SK-N-MC (cell line): ENCODE measurements at regions not wholly inside any gene's neighbourhood (a gene's known extent, or its start where the extent isn't known, plus 50 kb on each side); places are given as distances from the start of the nearest gene placed in this dataset.

Experiments
- EZH2 ChIP-seq: fragments of 200-600 bp; sonication (generic); IDR thresholded peaks from one replicate; pipeline ENCODE4 v1.6.1; 2017; ENCODE audit warnings: antibody characterized with exemption
- FOXP2 ChIP-seq: optimal IDR thresholded peaks from 2 replicates; pipeline ENCODE3; 2011; ENCODE audit warnings: mild to moderate bottlenecking, moderate library complexity; ENCODE audit not compliant: insufficient read depth; ENCODE audit errors: extremely low read length, control extremely low read depth
- POLR2AphosphoS5 ChIP-seq: IDR thresholded peaks from 2 replicates; pipeline ENCODE4 v1.6.1; 2012; ENCODE audit warnings: mild to moderate bottlenecking, low read depth, low read length, borderline replicate concordance

DNA sequence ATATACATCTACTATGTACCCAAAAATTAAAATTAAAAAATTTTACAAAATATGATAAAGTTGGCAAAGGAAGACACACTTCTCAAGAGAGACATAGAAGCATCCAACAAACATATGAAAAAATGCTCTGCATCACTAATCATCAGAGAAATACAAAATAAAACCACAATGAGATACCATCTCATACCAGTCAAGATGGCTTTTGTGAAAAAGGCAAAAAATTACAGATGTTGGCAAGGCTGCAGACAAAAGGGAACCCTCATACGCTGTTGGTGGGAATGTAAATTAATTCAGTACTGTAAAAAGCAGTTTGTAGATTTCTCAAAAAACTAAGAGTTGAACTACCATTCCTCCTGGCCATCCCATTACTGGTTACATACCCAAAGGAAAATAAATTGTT, 581.7 kb upstream of the CCDC54 start:
- TF ChIP-seq EZH2 (no peak), POLR2AphosphoS5 (no peak), FOXP2 (no peak)
